Renal cortex interstitium (tissue), 11 donors: ENCODE measurements at regions not wholly inside any gene's neighbourhood (a gene's known extent, or its start where the extent isn't known, plus 50 kb on each side); places are given as distances from the start of the nearest gene placed in this dataset.
"Not testable (repeated sequence)": the region's sequence is repeated elsewhere in the genome, so short reads cannot be mapped to it uniquely, and the experiment has no call there.

Experiments used
- DNase-seq, 11 donors: peaks; one replicate each; pipeline ENCODE4 v3.0.0-alpha.2; 2013; ENCODE audit warnings: low read depth in 9 of 11, low spot score in 4 of 11; ENCODE audit errors: extremely low read depth in 1 of 11

DNA sequence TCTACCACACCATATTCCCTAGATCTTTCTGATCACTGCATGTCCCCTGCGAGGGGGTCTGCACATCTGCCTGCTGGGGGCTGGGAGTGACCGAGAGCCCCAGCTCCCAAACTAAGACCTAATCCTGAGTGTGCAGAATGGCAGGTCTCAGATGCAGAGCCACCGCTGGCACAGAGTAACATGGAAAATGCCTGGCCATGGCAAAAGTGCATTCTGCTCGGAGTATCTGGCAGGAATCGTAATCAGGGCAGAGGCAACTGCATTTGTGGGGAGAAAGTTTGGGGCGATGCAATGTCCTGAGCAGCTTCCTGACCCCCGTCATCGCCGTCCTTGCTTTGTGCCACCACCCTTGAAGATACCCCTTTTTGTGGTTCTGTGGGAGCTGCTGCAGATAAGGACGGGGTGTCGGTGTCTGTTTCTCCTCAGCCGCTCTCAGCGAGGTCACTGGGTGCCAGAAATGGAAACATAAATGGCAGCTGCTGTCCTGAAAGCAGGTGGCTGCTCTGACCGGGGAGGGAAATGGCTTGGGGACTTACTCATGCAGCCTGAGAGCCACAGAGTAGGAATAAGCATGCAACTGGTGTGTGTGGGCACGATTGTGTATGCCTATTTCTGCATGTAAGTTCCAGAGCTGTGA lies 157.9 kb downstream of the LY86 start:
- DNase-seq: no peak

DNA sequence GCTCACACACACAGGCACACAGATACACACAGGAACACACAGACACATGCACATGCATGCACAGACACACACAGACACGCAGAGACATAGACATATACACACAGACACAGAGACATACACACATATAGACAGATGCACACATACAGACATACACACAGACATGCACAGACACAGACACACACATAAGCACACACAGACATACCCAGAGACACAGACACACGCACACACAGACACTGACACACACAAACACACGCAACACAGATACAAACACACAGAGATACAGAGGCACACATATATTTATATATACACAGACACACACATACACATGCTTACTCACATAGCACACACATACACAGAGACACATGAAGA lies 158.4 kb downstream of the LY86 start:
- DNase-seq: no peak

DNA sequence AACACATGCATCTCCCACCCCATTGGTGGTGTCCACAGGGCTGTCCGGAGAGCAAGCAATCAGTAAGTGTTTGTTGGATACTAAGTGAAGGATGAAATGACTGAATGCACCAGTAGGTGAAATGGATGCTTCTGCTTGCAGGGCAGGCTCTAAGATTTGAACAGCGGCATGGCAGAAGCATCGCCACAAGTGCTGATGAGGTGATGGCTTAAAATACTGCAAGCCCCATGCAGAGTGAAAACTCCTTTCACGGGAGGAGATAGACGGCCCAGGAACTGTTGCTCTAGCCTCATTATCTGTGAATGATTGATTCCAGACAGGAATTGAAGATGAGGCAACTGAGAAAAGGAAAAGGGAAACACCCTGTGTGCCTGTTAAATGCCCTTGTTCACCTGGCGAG lies 158.9 kb downstream of the LY86 start:
- DNase-seq: no peak

DNA sequence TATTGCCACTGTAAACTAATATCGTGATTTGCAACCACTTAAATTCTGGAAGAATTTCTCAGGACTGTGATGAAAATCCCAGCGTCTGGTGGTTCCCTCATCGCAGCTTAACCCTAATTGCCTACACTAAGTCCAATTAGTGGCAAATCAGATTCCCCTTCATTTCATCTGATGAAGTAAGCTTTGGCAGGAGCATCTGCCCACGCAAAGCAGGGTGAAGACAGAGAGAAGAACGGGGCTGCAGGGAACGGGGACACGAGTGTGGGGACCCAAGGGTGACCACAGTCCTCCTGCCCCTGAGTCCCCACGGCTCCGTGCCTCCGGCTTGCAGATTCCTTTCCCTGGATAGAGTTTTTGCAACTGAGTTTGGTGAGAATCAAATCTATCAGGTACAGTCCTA lies 159.5 kb downstream of the LY86 start:
- DNase-seq: no peak

DNA sequence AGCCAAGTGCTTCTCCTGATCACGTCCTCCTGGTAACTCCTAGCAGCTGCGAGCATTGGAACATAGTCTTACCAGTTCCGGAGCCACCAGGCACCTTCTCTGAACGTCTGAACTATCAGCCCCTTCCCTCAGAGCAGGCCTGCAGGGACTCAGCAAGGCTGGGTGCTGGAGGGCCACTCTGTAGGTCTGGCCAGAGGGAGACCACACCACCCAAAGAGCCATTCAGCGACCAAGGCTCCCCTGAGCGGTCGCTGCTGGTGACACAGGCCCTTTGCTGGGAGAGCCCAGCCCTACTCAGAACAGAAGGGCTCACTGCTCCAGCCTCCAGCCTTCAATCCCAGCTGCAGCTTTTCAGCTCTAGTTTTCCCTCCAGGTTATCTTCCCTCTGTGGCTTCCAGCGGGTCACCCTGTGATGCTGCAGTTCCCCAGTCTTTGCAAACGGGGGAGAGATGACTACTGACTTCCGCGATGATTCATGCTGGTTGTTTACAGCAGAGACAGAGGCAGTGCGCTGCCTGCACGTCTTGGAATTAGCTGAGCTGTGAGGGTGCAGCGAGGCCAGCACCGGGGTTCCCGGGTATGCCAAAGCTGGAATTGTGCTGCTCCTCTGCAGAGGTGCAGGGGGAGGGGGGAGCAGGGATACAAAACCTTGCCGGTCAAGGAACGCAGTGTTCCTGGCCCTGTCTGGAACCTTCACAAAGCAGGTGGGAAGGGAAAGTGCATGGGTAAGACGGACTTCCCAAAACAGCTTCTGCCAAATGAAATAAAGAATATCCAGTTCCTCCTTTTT lies 161.4 kb downstream of the LY86 start:
- peak in 3 of 11 donors; percentile 42 to 56 (median 48) for DNase-seq

DNA sequence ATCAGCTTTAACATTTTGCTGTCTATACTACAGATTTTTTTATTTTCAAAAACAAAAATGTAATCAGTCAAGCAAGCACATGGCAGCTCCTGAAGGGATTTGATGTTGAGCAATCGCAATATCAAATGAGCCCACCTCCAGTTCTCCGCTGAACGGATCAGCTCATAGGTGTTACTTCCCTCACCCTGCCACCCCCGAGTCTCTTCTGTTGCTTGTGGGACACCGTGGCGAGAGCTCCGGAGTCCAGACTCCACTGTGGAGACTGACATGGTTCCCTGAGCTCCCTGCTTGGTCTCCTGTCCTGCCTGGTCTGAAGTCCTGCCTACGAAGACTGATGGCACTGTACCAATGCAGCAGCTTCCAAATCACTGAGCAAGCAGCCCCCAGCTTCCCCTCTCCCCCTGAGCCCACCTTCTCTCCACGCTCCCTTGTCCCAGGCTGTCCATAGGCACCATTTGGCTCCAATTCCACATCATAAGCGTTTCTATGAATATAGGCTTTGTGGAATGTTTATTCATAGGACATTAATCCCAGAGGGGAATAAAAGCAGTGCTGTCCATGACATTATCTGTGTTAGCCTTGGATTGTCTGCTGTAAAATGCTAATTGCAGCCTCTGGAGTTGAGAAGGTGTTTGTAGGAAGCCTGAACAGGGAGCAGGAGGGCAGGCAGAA lies 162.2 kb downstream of the LY86 start:
- DNase-seq: no peak

DNA sequence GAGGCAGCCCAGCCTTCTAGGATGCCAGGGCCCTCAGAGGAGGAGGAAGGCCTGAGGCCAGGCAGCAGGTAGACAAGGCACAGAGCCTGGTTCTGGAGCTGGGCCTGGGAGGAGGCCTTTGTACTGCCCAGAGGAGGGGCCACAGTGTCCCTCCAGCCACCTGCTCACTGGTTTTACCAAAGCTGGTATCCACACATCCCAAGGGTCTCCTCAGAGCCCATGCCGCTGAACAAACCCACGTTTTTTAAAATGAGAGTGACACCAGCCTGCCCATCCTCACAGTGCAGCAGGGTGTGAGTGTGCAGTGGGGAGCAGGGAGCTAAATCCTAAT lies 162.7 kb downstream of the LY86 start:
- DNase-seq: no peak

DNA sequence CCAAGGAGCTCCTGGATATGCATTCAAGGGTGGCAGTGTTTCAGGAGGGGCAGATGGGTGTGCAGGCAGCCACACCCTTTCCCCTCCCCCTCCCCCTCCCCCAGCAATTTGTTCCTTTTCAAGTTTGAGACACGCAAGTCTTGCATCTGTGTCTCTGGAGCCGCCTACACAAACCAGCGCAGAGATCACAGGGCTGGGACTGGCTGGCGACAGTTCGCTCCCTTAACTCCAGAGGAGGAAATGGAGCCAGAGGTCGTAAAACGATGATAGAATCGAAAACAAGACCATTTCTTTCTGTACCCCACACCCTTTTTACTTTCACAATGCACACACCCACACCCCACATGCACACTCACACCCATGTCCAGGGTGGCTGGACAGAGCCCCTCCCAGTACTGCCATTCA lies 163.1 kb downstream of the LY86 start:
- DNase-seq: no peak

DNA sequence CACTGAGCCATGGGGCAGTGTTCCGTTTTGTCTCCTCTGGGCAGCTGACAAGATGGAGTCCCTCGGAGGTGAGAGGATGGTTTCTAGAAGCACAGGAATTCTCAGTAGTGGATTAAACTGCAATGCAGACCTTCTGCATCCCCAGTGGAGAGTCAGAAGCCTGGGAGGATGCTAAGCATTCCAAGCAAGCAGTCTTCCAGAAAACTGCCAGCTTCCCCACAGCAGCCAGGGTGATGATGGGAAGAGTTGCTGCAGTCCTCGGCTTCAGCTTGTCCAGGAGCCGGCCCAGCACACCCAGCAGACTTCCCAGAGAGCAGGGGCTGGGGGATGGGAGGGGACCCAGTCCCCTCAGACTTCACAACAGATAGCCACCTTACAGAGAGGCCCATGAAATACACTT lies 163.6 kb downstream of the LY86 start:
- DNase-seq: peak in 4 of 11 donors; percentile 47 to 70 (median 64)

DNA sequence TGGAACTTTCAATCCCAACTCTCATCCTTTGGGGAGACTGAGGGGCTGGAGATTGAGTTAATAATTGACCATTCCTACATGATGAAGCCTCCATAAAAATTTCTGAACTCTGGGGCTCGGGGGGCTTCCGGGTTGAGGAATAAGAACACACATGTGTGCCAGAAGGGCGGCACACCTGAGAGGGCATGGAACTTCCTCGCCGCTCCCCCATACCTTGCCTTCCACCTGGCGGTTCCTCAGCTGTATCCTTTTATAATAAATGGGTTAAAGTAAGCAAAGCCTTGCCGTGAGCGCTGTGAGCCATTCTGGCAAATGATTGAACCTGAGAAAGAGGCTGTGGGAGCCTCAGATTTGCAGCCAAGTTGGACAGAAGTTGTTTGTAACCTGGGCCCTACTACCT lies 164.8 kb downstream of the LY86 start:
- no peak for DNase-seq

DNA sequence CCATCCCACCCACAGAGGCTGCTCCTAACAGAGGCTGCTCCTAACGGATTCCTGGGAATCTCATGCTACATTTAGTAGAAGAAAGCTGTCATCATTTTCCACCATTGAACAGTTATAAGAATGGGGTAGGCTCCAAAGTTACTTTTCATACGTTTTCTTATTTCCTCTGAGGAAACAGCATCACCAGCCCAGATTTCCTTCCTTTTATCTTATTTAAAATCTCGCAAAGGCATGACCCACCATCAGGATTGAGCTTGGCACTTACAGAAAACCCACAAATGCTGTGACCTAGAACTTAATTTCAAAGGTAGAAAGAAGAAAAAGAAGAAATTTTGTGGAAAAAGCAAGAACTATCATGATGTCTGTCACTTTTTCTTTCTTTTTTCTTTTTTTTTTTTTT lies 168.0 kb downstream of the LY86 start:
- DNase-seq: no peak

DNA sequence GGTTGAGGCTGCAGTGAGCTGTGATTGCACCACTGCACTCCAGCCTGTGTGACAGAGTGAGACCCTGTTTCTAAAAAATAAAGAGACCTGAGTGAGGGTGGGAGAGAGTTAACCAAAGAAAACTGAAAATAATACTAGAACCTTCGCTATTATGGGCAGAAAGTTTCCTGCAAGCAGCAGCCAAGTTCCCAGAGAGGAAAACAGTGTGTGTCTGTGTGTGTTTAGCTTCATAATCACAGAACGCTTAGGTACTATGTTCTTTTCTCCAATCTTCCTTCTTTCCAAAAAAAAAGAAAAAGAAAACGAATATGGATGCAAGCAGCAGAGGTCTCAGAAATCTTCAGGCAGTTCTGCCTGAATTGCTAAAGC lies 170.0 kb downstream of the LY86 start:
- DNase-seq: no peak

DNA sequence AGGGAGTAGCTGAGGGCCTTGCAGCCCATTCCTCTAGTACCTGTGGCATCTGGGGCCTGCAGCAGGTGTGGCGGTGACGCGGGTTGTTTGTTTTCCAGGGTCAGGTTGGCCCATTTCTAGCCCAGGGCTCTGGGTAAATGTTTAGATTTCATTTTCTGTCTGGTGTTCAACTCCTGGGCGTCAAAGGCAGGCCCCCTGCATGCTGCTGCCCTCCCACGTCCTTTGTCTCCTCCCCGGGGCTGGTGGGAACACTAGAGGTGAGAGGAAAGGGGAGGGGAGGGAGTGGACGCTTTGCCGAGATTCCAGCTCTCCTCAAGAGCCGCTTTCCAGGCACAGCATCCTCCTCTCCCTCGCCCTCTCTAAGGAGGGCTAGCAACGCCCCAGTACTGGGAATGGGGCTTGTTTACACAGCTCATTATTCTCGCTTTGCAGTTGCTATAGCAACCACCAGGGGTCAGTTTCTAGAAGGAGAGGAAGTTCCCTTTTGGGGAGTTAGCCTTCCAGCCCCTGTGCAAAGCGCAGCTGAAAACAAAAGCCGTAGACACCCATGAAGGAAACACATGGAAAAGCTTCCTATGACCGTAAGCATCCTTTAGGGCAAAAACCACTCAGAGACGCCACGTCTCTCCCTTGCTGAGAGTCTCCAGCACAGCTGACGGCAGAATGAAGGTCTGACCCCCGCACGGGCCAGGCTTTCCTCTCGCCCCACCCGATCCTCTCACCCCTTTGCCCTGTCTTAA lies 170.6 kb downstream of the LY86 start:
- DNase-seq: peak in 9 of 11 donors; percentile 65 to 85 (median 78)

DNA sequence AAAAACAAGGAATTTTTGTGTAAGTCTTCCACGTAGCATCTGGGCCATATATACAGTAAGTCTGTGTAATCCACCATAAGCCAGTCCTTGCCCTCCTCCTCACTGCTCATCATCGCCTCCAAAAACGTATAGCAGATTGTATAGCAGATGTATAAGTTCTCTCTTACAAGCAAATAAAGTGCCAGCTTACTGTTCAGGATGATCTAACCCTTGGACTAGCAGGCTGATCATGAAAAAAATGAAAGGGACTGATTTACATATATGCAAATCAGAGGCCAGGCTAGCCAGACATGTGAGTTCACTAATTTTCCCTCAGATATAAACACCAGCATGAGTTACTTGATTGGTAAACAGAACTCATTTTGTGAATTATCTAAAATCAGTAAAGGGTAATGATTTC lies 171.5 kb downstream of the LY86 start:
- no peak for DNase-seq

DNA sequence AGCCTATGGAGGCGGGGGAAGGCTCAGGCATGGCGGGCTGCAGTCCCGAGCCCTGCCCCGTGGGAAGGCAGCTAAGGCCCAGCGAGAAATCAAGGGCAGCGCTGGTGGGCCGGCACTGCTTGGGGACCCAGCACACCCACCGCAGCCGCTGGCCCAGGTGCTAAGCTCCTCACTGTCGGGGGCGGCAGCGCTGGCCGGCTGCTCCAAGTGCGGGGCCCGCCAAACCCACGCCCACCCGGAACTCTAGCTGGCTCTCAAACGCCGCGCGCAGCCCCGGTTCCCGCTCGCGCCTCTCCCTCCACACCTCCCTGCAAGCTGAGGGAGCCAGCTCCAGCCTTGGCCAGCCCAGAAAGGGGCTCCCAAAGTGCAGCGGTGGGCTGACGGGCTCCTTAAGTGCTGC lies 174.0 kb downstream of the LY86 start:
- not testable (repeated sequence) for DNase-seq

DNA sequence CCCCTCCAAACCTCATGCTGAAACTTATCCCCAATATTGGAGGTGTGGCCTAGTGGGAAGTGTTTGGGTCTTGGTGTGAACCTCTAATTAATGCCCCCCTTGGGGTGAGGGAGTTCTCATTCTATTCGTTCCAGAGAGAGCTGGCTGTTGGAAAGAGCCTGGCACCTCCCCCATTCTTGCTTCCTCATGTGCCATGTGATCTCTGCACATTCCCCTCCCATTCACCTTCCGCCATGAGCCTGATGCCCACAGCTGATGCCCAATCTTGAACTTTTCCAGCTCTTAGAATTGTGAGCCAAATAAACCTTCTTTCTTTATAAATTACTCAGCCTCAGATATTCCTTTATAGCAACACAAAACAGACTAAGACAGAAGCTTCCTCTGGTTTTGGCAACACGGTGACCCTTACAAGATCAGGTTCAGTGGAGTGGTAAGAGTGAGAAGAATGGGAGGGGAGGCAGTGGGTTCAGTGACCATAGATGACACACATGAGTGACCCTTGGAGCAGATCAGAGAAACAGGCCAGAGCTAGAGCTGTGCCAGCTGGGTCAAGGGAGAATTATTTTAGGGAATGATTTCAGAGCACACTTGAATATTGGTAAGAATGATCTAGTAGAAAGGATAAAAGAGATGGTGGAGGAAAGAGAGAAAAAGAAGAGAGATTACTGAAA lies 176.4 kb downstream of the LY86 start:
- DNase-seq: no peak

DNA sequence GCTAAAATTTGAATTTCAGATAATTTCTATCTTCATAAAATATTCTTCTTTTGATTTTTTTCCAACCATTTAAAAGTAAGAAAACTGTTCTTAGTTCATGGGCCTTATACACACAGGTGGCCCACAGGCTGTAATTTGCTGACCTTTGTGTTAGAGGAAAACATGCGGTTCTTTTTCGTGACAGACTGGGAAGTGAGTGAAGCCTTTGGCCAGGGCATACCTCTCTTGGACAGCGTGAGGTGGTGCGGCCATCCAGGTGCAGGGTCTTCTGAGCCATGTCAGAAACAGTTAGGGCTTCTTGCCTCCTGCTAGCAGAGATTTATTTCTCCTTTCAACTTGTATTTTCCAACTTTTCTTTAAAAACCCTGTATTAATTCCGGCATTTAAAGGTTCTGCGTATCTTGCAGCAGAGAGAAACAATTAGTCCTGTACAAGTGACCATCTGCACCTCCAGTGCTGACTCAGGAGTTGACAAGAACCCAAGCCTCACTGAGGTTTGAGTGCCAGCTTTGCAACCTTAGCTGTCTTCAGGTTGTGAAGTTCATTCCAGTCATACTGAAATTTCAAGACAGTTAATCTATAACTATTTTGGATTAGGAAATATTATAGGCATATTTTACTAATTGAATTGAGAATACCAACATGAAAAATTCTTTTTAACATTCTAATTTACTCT lies 177.8 kb downstream of the LY86 start:
- no peak for DNase-seq

DNA sequence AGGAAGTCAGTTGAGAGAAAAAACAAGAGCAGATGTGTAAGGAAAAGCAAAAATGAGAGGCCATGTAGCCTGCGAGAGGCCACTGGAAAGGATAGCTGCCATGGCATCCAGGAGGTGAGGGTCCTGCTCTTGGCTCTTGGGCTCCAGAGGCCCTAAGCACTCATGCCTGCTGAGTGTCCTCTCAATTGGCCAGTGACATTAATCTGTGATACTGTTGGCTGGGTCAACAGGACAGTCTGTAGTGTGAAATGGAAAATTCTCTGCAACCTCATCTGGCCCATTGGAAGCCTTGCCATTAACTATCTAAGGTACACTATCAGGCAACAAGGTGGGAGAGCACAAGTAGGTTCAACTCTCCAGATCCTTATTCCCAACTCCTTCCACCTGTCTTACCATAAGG lies 180.9 kb downstream of the LY86 start:
- no peak for DNase-seq
